Fibroblast of lung (primary cell): ENCODE measurements at regions not wholly inside any gene's neighbourhood (a gene's known extent, or its start where the extent isn't known, plus 50 kb on each side); places are given as distances from the start of the nearest gene placed in this dataset.

Source experiments
- EZH2 ChIP-seq: IDR thresholded peaks from 2 replicates; pipeline ENCODE4 v1.5.1; 2012; ENCODE audit warnings: low read length, control low read depth, mild to moderate bottlenecking; ENCODE audit errors: missing control alignments
- TF ChIP-seq, protein P1 (sequence below), 2 donors: IDR thresholded peaks in 1 of 2; conservative IDR thresholded peaks in 1 of 2; 1 replicate in 1 of 2; 2 replicates in 1 of 2; pipeline ENCODE4 v1.5.1; 2011 to 2012; ENCODE audit warnings: low read length in 2 of 2, control low read depth in 1 of 2, inconsistent platforms in 1 of 2, low read depth in 1 of 2, mild to moderate bottlenecking in 1 of 2

DNA sequence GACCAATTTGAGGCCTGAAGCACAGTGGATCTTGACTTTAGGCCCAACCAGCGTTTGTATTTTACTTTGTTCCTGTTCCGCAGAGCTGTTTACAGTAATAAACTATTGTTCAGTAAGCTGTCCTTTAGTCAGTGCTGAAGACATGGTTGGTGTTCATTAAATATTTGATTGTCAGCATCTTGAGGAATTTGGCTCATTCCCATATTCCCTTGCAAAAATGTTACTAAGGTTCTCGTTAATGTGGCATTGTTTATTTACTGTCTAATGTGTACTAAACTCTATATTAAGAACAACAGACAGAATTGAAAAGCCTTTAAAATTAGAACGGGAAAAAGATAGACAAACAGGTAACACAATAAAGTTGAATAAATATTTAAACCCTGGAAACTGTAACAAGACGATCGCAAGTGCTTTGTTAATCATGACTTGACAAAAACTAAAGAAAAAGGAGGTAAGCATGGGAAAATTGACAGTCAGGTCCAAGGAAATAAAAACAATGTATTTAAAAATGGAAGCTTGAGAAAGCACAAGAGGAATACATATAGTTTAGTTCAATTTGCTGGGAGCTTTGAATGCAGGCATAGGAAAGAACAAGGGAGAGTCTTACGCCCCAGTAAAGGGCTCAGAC lies 1060.8 kb upstream of the CRIM1 start:
- TF ChIP-seq, protein P1, sequence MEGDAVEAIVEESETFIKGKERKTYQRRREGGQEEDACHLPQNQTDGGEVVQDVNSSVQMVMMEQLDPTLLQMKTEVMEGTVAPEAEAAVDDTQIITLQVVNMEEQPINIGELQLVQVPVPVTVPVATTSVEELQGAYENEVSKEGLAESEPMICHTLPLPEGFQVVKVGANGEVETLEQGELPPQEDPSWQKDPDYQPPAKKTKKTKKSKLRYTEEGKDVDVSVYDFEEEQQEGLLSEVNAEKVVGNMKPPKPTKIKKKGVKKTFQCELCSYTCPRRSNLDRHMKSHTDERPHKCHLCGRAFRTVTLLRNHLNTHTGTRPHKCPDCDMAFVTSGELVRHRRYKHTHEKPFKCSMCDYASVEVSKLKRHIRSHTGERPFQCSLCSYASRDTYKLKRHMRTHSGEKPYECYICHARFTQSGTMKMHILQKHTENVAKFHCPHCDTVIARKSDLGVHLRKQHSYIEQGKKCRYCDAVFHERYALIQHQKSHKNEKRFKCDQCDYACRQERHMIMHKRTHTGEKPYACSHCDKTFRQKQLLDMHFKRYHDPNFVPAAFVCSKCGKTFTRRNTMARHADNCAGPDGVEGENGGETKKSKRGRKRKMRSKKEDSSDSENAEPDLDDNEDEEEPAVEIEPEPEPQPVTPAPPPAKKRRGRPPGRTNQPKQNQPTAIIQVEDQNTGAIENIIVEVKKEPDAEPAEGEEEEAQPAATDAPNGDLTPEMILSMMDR (conservative IDR thresholded peaks at IDR 0.05 in 1 of 2, IDR thresholded peaks at IDR 0.05 in 1 of 2; ENCODE audit: low read depth in 1 of 2, low read length in 2 of 2) = no peak
- TF ChIP-seq EZH2 = no peak
